ENCODE measurements at regions not wholly inside any gene's neighbourhood (a gene's known extent, or its start where the extent isn't known, plus 50 kb on each side); places are given as distances from the start of the nearest gene placed in this dataset.

- Mint-ChIP-seq H3K27ac (no peak overlapping the region), H3K36me3 (no peaks in the 10 kb centered on the region), H3K27me3 (ENCODE audit: low read depth in 2 of 2) (no peaks in the 10 kb centered on the region), H3K9me3 (peaks cover 2 to 9% of the 10 kb centered on the region in 2 donors), H3K4me1 (no peaks in the 10 kb centered on the region), H3K4me3 (no peak overlapping the region)
- Histone ChIP-seq H3K4me3 (ENCODE audit: low read length) (no peak overlapping the region), H3K27me3 (ENCODE audit: control insufficient read depth, insufficient read depth, low read length) (no peaks in the 10 kb centered on the region), H3K27ac (ENCODE audit: low read length) (no peak overlapping the region), H3K9me3 (ENCODE audit: control insufficient read depth, insufficient read depth, low read length) (no peaks in the 10 kb centered on the region), H3K36me3 (ENCODE audit: control insufficient read depth, insufficient read depth, low read length) (no peaks in the 10 kb centered on the region), H3K4me1 (ENCODE audit: control insufficient read depth, insufficient read depth, low read length) (no peaks in the 10 kb centered on the region)
- ATAC-seq (no peak), DNase-seq (no peak)
- no peak for TF ChIP-seq CTCF (IDR thresholded peaks at IDR 0.05)
- intact Hi-C loops (cut with micrococcal nuclease), result no loop called here
- WGBS (ENCODE audit: insufficient coverage), result 59% methylated on average over 3 of the region's 3 CpGs
Measured at GRCh38 chrX:113726009-113726408, 857.9 kb upstream of the HTR2C start.

- 92% methylated on average over 3 of the region's 3 CpGs for WGBS (ENCODE audit: insufficient coverage)
- DNase-seq (no peak), ATAC-seq (no peak)
- Mint-ChIP-seq H3K27me3 (ENCODE audit: low read depth in 2 of 2) (no peaks in the 10 kb centered on the region), H3K4me1 (no peaks in the 10 kb centered on the region), H3K4me3 (no peak overlapping the region), H3K27ac (no peak overlapping the region), H3K9me3 (peaks cover 5 to 6% of the 10 kb centered on the region in 2 donors), H3K36me3 (no peaks in the 10 kb centered on the region)
- no peak overlapping the region for H3K4me3 ChIP-seq (ENCODE audit: low read length)
- H3K9me3 ChIP-seq (ENCODE audit: control insufficient read depth, insufficient read depth, low read length), result no peaks in the 10 kb centered on the region
- no peaks in the 10 kb centered on the region for H3K36me3 ChIP-seq (ENCODE audit: control insufficient read depth, insufficient read depth, low read length)
- TF ChIP-seq CTCF (IDR thresholded peaks at IDR 0.05), result no peak
- no peak overlapping the region for H3K27ac ChIP-seq (ENCODE audit: low read length)
- no peaks in the 10 kb centered on the region for H3K27me3 ChIP-seq (ENCODE audit: control insufficient read depth, insufficient read depth, low read length)
- H3K4me1 ChIP-seq (ENCODE audit: control insufficient read depth, insufficient read depth, low read length), result no peaks in the 10 kb centered on the region
- intact Hi-C loops (cut with micrococcal nuclease), result no loop called here
Measured at GRCh38 chrX:113699939-113700338, 859.3 kb upstream of the AMOT start.

GRCh38 chrX:113675278-113675677 is 834.6 kb upstream of the AMOT start:
- H3K4me3 Mint-ChIP-seq, result no peak overlapping the region
- Histone ChIP-seq H3K4me3 (ENCODE audit: low read length) (no peak overlapping the region), H3K9me3 (ENCODE audit: control insufficient read depth, insufficient read depth, low read length) (no peaks in the 10 kb centered on the region), H3K4me1 (ENCODE audit: control insufficient read depth, insufficient read depth, low read length) (no peaks in the 10 kb centered on the region), H3K27ac (ENCODE audit: low read length) (no peak overlapping the region), H3K27me3 (ENCODE audit: control insufficient read depth, insufficient read depth, low read length) (no peaks in the 10 kb centered on the region), H3K36me3 (ENCODE audit: control insufficient read depth, insufficient read depth, low read length) (no peaks in the 10 kb centered on the region)
- intact Hi-C loops (cut with micrococcal nuclease), result no loop called here
- no CpG with 5 or more reads among the region's 1 CpG for WGBS (ENCODE audit: insufficient coverage)
- no peak for TF ChIP-seq CTCF (IDR thresholded peaks at IDR 0.05)
- DNase-seq, result no peak
- H3K9me3 Mint-ChIP-seq, result peaks cover 5 to 14% of the 10 kb centered on the region in 2 donors
- H3K4me1 Mint-ChIP-seq, result no peaks in the 10 kb centered on the region
- H3K36me3 Mint-ChIP-seq, result no peaks in the 10 kb centered on the region
- no peak for ATAC-seq
- H3K27me3 Mint-ChIP-seq (ENCODE audit: low read depth in 2 of 2), result no peaks in the 10 kb centered on the region
- H3K27ac Mint-ChIP-seq, result no peak overlapping the region

GRCh38 chrX:113651306-113651705 is 810.7 kb upstream of the AMOT start:
- no peaks in the 10 kb centered on the region for H3K36me3 ChIP-seq (ENCODE audit: control insufficient read depth, insufficient read depth, low read length)
- intact Hi-C loops (cut with micrococcal nuclease), result no loop called here
- 91% methylated on average over 1 of the region's 2 CpGs for WGBS (ENCODE audit: insufficient coverage)
- no peaks in the 10 kb centered on the region for H3K4me1 ChIP-seq (ENCODE audit: control insufficient read depth, insufficient read depth, low read length)
- no peak overlapping the region for H3K4me3 ChIP-seq (ENCODE audit: low read length)
- Mint-ChIP-seq H3K27me3 (ENCODE audit: low read depth in 2 of 2) (no peaks in the 10 kb centered on the region), H3K4me3 (no peak overlapping the region), H3K9me3 (peaks cover 0 to 2% of the 10 kb centered on the region in 2 donors), H3K4me1 (no peaks in the 10 kb centered on the region), H3K27ac (no peak overlapping the region), H3K36me3 (no peaks in the 10 kb centered on the region)
- DNase-seq, result no peak
- no peak overlapping the region for H3K27ac ChIP-seq (ENCODE audit: low read length)
- H3K27me3 ChIP-seq (ENCODE audit: control insufficient read depth, insufficient read depth, low read length), result no peaks in the 10 kb centered on the region
- TF ChIP-seq CTCF (IDR thresholded peaks at IDR 0.05), result no peak
- H3K9me3 ChIP-seq (ENCODE audit: control insufficient read depth, insufficient read depth, low read length), result no peaks in the 10 kb centered on the region
- ATAC-seq, result no peak

All from natural killer cell (primary cell).